Liver (tissue), 8 donors: ENCODE measurements at regions not wholly inside any gene's neighbourhood (a gene's known extent, or its start where the extent isn't known, plus 50 kb on each side); places are given as distances from the start of the nearest gene placed in this dataset.

ENCODE experiments used
- DNase-seq: peaks from one replicate; pipeline ENCODE4 v3.0.0-alpha.2; 2017; ENCODE audit warnings: low spot score
- H3K27ac ChIP-seq, 2 donors: one replicate each; pipeline ENCODE4 v1.7.0; 2013; ENCODE audit warnings: inconsistent platforms in 2 of 2, low read length in 2 of 2, control low read depth in 1 of 2, low read depth in 1 of 2, mild to moderate bottlenecking in 1 of 2
- H3K27me3 ChIP-seq, 4 donors: one replicate each; pipeline versions ENCODE4 v1.6.1 to v1.7.0; 2013; ENCODE audit warnings: low read length in 3 of 4, inconsistent platforms in 1 of 4, mild to moderate bottlenecking in 1 of 4, moderate library complexity in 1 of 4; ENCODE audit not compliant: control insufficient read depth in 4 of 4, insufficient read depth in 4 of 4
- H3K36me3 ChIP-seq, 4 donors: one replicate each; pipeline versions ENCODE4 v1.6.1 to v1.7.0; 2013; ENCODE audit warnings: low read length in 3 of 4, mild to moderate bottlenecking in 3 of 4, low read depth in 1 of 4, moderate library complexity in 1 of 4; ENCODE audit not compliant: control insufficient read depth in 4 of 4, insufficient read depth in 3 of 4
- H3K4me1 ChIP-seq, 4 donors: one replicate each; pipeline versions ENCODE4 v1.6.1 to v1.7.0; 2013; ENCODE audit warnings: low read length in 3 of 4, mild to moderate bottlenecking in 3 of 4, moderate library complexity in 1 of 4; ENCODE audit not compliant: control insufficient read depth in 4 of 4, insufficient read depth in 4 of 4
- H3K4me3 ChIP-seq, 3 donors: one replicate each; pipeline versions ENCODE4 v1.6.1 to v1.7.0; 2013; ENCODE audit warnings: low read length in 3 of 3, control low read depth in 1 of 3, low read depth in 1 of 3, mild to moderate bottlenecking in 1 of 3
- H3K9ac ChIP-seq, 2 donors: one replicate each; pipeline ENCODE4 v1.7.0; 2013; ENCODE audit warnings: low read length in 2 of 2, mild to moderate bottlenecking in 2 of 2, moderate library complexity in 2 of 2, control low read depth in 1 of 2, low read depth in 1 of 2
- H3K9me3 ChIP-seq, 4 donors: one replicate each; pipeline versions ENCODE4 v1.6.1 to v1.7.0; 2013; ENCODE audit warnings: low read length in 3 of 4; ENCODE audit not compliant: control insufficient read depth in 4 of 4
- EGR1 ChIP-seq, 2 donors: IDR thresholded peaks; 2 replicates each; pipeline ENCODE4 v1.6.1; 2016 to 2018; ENCODE audit warnings: antibody characterized with exemption in 2 of 2, low read depth in 2 of 2
- FOXA1 ChIP-seq: IDR thresholded peaks from 2 replicates; pipeline ENCODE4 v1.6.1; 2016; ENCODE audit warnings: antibody characterized with exemption
- GABPA ChIP-seq, 2 donors: IDR thresholded peaks in 1 of 2; conservative IDR thresholded peaks in 1 of 2; 2 replicates each; pipeline ENCODE4 v1.6.1; 2016; ENCODE audit warnings: antibody characterized with exemption in 2 of 2, mild to moderate bottlenecking in 1 of 2, moderate library complexity in 1 of 2
- HNF4A ChIP-seq, 2 donors: conservative IDR thresholded peaks; 2 replicates each; pipeline ENCODE4 v1.6.1; 2016; ENCODE audit warnings: antibody characterized with exemption in 2 of 2, mild to moderate bottlenecking in 2 of 2
- HNF4G ChIP-seq: IDR thresholded peaks from 2 replicates; pipeline ENCODE4 v1.6.1; 2016; ENCODE audit warnings: antibody characterized with exemption
- MAX ChIP-seq: IDR thresholded peaks from 2 replicates; pipeline ENCODE4 v1.6.1; 2016; ENCODE audit warnings: antibody characterized with exemption
- NR2F2 ChIP-seq: IDR thresholded peaks from 2 replicates; pipeline ENCODE4 v1.6.1; 2016; ENCODE audit warnings: antibody characterized with exemption
- RAD21 ChIP-seq, 2 donors: IDR thresholded peaks; 2 replicates each; pipeline ENCODE4 v1.6.1; 2016; ENCODE audit warnings: antibody characterized with exemption in 2 of 2, mild to moderate bottlenecking in 2 of 2
- RXRA ChIP-seq, 2 donors: IDR thresholded peaks; 2 replicates each; pipeline ENCODE4 v1.6.1; 2017 to 2018; ENCODE audit warnings: antibody characterized with exemption in 2 of 2, mild to moderate bottlenecking in 1 of 2
- TAF1 ChIP-seq: conservative IDR thresholded peaks from 2 replicates; pipeline ENCODE4 v1.6.1; 2016; ENCODE audit warnings: antibody characterized with exemption, mild to moderate bottlenecking
- WGBS: extraction: QIAGEN DNeasy Blood & Tissue Kit; methylation state at CpG from one replicate; pipeline ENCODE4 v1.1.7; 2013; 5-methylcytosine and 5-hydroxymethylcytosine counted together
- TF ChIP-seq, protein P1 (sequence below): fragments of 150-350 bp; IDR thresholded peaks from 2 replicates; pipeline ENCODE4 v1.5.1; 2017; ENCODE audit warnings: improper control_type of control experiment, low read depth, low read length; ENCODE audit not compliant: missing input control
- TF ChIP-seq, protein P2 (sequence below): IDR thresholded peaks from 2 replicates; pipeline ENCODE4 v1.6.1; 2016; ENCODE audit warnings: antibody characterized with exemption, mild to moderate bottlenecking
- donor health status: healthy.
- donor health status: healthy.
- donor health status: healthy.
- donor health status: healthy.
- donor health status: healthy.

GRCh38 chr6:85971238-85971637, 328.6 kb upstream of the SYNCRIP start:
- Histone ChIP-seq H3K9ac (no peak overlapping the region), H3K36me3 (no peaks in the 10 kb centered on the region), H3K27ac (no peak overlapping the region), H3K4me3 (no peak overlapping the region), H3K4me1 (peaks cover 0 to 4% (median 2%) of the 10 kb centered on the region in 4 donors), H3K9me3 (no peaks in the 10 kb centered on the region), H3K27me3 (no peaks in the 10 kb centered on the region)
- DNase-seq: no peak
- TF ChIP-seq, protein P1, sequence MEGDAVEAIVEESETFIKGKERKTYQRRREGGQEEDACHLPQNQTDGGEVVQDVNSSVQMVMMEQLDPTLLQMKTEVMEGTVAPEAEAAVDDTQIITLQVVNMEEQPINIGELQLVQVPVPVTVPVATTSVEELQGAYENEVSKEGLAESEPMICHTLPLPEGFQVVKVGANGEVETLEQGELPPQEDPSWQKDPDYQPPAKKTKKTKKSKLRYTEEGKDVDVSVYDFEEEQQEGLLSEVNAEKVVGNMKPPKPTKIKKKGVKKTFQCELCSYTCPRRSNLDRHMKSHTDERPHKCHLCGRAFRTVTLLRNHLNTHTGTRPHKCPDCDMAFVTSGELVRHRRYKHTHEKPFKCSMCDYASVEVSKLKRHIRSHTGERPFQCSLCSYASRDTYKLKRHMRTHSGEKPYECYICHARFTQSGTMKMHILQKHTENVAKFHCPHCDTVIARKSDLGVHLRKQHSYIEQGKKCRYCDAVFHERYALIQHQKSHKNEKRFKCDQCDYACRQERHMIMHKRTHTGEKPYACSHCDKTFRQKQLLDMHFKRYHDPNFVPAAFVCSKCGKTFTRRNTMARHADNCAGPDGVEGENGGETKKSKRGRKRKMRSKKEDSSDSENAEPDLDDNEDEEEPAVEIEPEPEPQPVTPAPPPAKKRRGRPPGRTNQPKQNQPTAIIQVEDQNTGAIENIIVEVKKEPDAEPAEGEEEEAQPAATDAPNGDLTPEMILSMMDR: no peak
- TF ChIP-seq FOXA1 (no peak), NR2F2 (no peak), HNF4G (no peak)

DNA sequence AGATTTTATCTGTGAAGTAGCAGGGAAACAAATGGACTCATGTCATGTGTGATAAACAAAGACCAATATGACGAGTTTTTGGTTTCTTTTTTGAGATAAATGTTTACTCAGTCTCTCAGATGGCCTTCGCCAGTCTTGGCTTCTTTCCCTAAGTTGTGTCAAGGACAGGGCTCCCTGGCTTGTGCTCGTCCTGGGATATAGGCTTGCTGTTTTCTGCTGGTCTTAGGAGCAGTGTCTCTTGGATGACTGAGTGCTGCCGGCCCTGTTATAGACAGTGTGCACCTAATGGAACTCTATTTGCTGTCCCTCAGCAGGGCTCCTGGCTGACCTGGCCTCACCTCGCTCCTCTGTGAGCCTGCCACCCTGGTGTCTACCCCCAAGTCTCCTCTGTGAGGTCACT, 324.1 kb upstream of the SYNCRIP start:
- no peak for DNase-seq
- no peak for TF ChIP-seq MAX
- TF ChIP-seq GABPA (IDR thresholded peaks at IDR 0.05 in 1 of 2, conservative IDR thresholded peaks at IDR 0.05 in 1 of 2): no peak
- no peak for TF ChIP-seq RAD21 (IDR thresholded peaks at IDR 0.05)
- TF ChIP-seq, protein P2, sequence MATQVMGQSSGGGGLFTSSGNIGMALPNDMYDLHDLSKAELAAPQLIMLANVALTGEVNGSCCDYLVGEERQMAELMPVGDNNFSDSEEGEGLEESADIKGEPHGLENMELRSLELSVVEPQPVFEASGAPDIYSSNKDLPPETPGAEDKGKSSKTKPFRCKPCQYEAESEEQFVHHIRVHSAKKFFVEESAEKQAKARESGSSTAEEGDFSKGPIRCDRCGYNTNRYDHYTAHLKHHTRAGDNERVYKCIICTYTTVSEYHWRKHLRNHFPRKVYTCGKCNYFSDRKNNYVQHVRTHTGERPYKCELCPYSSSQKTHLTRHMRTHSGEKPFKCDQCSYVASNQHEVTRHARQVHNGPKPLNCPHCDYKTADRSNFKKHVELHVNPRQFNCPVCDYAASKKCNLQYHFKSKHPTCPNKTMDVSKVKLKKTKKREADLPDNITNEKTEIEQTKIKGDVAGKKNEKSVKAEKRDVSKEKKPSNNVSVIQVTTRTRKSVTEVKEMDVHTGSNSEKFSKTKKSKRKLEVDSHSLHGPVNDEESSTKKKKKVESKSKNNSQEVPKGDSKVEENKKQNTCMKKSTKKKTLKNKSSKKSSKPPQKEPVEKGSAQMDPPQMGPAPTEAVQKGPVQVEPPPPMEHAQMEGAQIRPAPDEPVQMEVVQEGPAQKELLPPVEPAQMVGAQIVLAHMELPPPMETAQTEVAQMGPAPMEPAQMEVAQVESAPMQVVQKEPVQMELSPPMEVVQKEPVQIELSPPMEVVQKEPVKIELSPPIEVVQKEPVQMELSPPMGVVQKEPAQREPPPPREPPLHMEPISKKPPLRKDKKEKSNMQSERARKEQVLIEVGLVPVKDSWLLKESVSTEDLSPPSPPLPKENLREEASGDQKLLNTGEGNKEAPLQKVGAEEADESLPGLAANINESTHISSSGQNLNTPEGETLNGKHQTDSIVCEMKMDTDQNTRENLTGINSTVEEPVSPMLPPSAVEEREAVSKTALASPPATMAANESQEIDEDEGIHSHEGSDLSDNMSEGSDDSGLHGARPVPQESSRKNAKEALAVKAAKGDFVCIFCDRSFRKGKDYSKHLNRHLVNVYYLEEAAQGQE: no peak
- TF ChIP-seq HNF4A (conservative IDR thresholded peaks at IDR 0.05): no peak
- TF ChIP-seq, protein P1: no peak
- TF ChIP-seq EGR1 (IDR thresholded peaks at IDR 0.05; ENCODE audit: low read depth in 2 of 2): no peak
- no peak for TF ChIP-seq TAF1
- no peak for TF ChIP-seq FOXA1
- TF ChIP-seq RXRA (IDR thresholded peaks at IDR 0.05): no peak
- Histone ChIP-seq H3K27ac (no peak overlapping the region), H3K4me3 (no peak overlapping the region), H3K9me3 (no peaks in the 10 kb centered on the region), H3K9ac (no peak overlapping the region), H3K4me1 (peaks cover 0 to 4% (median 2%) of the 10 kb centered on the region in 4 donors), H3K27me3 (no peaks in the 10 kb centered on the region), H3K36me3 (no peaks in the 10 kb centered on the region)
- 23% methylated on average over 5 of the region's 5 CpGs for WGBS
